ENCODE measurements at regions not wholly inside any gene's neighbourhood (a gene's known extent, or its start where the extent isn't known, plus 50 kb on each side); places are given as distances from the start of the nearest gene placed in this dataset.

DNA sequence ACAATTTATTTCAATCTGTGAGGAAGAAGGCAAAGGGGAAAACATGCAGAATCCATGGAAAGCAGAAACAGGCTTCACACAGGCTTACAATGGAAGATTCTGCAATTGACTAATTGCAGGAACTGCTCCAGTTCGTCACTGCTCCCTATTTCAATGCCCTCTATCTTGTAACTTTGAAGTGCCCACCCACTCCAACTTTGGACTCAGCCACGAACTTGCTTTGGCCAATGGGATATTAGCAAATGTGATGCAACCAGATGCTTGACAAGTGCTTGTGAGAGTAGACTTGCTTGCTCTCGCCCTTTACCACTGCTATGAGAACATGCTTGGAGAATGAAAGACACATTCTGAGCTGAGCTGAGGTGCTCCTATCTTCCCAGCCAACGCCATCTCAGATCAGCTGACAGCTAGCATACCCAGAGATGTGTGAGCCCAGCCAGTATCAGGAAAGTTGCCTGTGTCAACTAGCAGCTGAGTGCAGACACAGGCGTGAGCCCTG lies 105.7 kb upstream of the PTCHD1 start:
- peak; percentile 0 for DNase-seq (ENCODE audit: low spot score)

DNA sequence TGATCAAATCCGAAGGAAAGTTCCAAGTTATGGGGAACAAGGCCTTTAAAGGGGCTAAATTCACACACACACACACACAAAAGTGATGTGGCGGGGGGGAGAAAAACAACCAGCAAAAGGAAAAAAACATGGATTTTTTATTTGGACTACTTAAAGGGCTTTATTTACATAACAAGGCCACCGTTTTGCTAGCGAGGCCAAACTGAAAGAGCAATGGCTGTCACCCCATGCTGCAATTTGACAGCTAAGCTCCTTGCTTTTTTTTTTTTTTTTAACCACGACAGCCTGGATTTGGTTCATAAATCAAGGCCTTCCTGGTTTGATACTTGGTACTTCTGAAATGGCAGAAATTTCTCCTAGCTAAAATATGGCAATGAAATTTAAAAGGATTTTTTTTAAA lies 99.6 kb upstream of the PTCHD1 start:
- no peak for DNase-seq (ENCODE audit: low spot score)

DNA sequence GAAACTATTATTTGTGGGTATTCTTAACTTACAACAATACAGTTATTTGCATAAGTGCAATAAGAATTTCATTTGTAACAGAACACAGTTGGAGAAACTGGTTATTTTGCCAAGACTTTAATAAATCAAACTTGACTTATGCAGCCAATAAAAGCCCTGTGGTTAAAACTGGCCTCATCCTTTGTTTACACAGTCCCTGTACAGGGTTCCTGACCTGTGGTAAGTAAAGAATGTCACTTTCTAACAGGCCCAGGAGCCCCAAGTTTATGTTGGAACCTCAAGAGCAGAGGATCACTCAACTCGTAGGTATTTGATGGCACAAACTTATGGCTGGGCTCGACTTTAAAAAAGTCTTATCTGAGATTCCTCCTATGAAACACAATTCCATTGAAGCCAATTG lies 88.6 kb upstream of the PTCHD1 start:
- DNase-seq (ENCODE audit: low spot score): no peak

DNA sequence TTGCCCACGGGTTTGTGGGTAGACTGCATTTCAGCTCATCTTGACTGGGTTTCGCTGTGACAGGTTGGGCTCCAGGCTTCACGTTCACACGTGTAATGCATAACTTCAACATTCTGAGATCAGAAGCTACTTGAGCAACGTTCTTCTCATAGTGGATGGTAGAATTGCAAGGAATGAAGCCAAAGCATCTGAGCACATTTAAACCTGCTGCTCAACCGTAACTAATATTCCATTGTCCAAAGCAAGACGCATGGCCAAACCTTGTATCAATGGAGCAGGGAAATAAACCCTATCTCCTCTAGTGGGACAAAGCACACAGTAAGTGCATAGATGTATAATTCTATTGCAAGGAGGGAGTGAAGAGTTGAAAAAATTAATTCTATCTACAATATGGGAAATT lies 86.5 kb upstream of the PTCHD1 start:
- DNase-seq (ENCODE audit: low spot score): no peak

- DNase-seq (ENCODE audit: low spot score): no peak
These were observed 83.6 kb upstream of the PTCHD1 start for GRCh38 chrX:23251043-23251442.

GRCh38 chrX:23263892-23264291 lies 70.8 kb upstream of the PTCHD1 start:
- no peak for DNase-seq (ENCODE audit: low spot score)

DNA sequence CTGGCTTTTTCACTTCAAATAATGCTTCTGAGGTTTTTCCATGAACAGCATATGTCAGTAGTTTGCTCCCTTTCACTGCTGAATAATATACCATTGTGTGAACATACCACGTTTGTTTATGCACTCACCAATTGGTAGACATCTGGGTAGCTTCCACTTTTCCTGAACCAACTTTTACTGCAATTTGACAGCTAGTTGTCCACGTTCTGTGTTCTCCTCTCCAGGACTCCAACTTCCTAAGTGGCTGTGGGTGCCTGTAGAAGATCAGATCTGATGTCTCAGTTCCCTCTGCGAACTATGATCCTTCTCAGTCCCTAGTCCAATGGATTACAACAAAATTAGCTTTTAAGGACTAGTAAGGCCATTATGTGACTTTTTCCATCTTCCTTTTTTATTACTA lies 64.7 kb upstream of the PTCHD1 start:
- no peak for DNase-seq (ENCODE audit: low spot score)

- DNase-seq (ENCODE audit: low spot score): no peak
These were observed 63.6 kb upstream of the PTCHD1 start for GRCh38 chrX:23271026-23271425.

DNA sequence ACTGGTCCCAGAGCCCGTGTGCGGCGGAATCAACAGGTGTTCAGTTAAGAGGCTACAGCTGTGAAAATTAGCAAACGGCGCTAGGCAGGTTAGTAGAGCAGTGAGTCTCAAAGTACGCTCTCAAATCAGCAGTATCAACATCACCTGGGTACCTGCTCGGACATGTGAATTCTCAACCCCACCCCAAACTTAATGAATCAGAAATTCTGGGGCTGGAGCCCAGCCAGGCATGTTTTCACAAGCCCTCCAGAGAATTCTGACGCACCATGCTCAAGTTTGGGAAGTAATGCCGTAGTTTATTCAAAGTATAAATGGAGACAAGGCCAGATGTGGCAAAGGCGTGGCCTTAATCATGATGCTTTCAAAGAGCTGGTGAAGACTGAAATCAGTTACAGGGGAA lies 58.2 kb upstream of the PTCHD1 start:
- DNase-seq (ENCODE audit: low spot score): no peak
